ENCODE measurements at regions not wholly inside any gene's neighbourhood (a gene's known extent, or its start where the extent isn't known, plus 50 kb on each side); places are given as distances from the start of the nearest gene placed in this dataset.

DNA sequence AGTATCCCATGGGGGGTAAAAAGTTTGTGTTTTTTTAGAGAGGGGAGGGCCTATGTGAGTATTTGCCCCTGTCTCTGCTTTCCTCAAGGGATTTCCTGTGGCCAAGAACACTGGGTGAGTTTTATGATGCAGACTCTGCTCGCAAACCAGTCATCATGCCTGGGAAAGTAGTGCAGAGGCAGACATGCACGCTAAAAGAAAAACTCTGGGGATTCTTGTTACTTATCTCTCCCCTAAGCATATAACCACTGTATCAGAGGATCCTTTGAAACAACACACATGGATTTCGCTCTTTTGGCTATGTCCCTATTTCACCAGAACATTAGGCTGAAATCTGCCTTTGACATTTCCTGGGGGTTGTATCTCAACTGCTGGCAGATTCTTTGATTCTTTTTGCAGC, 1845.8 kb upstream of the SEL1L start:
- TF ChIP-seq CTCF (IDR thresholded peaks at IDR 0.05) (no peak), POLR2A (IDR thresholded peaks at IDR 0.05) (no peak), POLR2AphosphoS5 (IDR thresholded peaks at IDR 0.05) (no peak)

Measured in sigmoid colon (tissue), 4 donors.